Middle frontal gyrus (tissue), 1 donor: ENCODE measurements at regions not wholly inside any gene's neighbourhood (a gene's known extent, or its start where the extent isn't known, plus 50 kb on each side); places are given as distances from the start of the nearest gene placed in this dataset.

Experiments used
- DNase-seq: peaks from one replicate; pipeline ENCODE4 v3.0.0-alpha.2; 2015; ENCODE audit warnings: low spot score; ENCODE audit errors: extremely low spot score

- DNase-seq: no peak
These were observed 133.9 kb downstream of the SLITRK6 start for GRCh38 chr13:85665286-85665685.

- DNase-seq: no peak
These were observed 135.4 kb downstream of the SLITRK6 start for GRCh38 chr13:85663856-85664255.

- no peak for DNase-seq
These were observed 137.0 kb downstream of the SLITRK6 start for GRCh38 chr13:85662186-85662585.

- DNase-seq: no peak
These were observed 137.5 kb downstream of the SLITRK6 start for GRCh38 chr13:85661675-85662074.

GRCh38 chr13:85659493-85659892 is 139.7 kb downstream of the SLITRK6 start:
- no peak for DNase-seq

- DNase-seq: no peak
These were observed 141.3 kb downstream of the SLITRK6 start for GRCh38 chr13:85657942-85658341.

GRCh38 chr13:85655040-85655439 is 144.2 kb downstream of the SLITRK6 start:
- no peak for DNase-seq

- no peak for DNase-seq
These were observed 145.0 kb downstream of the SLITRK6 start for GRCh38 chr13:85654227-85654626.

- no peak for DNase-seq
These were observed 145.5 kb downstream of the SLITRK6 start for GRCh38 chr13:85653681-85654080.

- DNase-seq: no peak
These were observed 146.7 kb downstream of the SLITRK6 start for GRCh38 chr13:85652491-85652890.

- DNase-seq: no peak
These were observed 147.8 kb downstream of the SLITRK6 start for GRCh38 chr13:85651440-85651839.

- DNase-seq: no peak
These were observed 148.6 kb downstream of the SLITRK6 start for GRCh38 chr13:85650613-85651012.

- no peak for DNase-seq
These were observed 158.5 kb downstream of the SLITRK6 start for GRCh38 chr13:85640727-85641126.

GRCh38 chr13:85638815-85639393 is 160.3 kb downstream of the SLITRK6 start:
- no peak for DNase-seq

GRCh38 chr13:85638265-85638664 is 161.0 kb downstream of the SLITRK6 start:
- no peak for DNase-seq

GRCh38 chr13:85632526-85633195 is 166.6 kb downstream of the SLITRK6 start:
- no peak for DNase-seq

GRCh38 chr13:85631801-85632200 is 167.4 kb downstream of the SLITRK6 start:
- DNase-seq: no peak

- DNase-seq: no peak
These were observed 172.6 kb downstream of the SLITRK6 start for GRCh38 chr13:85626603-85627002.

- DNase-seq: no peak
These were observed 179.9 kb downstream of the SLITRK6 start for GRCh38 chr13:85619321-85619720.

- DNase-seq: no peak
These were observed 180.7 kb downstream of the SLITRK6 start for GRCh38 chr13:85618521-85618920.

GRCh38 chr13:85616275-85616674 is 182.9 kb downstream of the SLITRK6 start:
- DNase-seq: no peak

GRCh38 chr13:85615031-85615430 is 184.2 kb downstream of the SLITRK6 start:
- DNase-seq: no peak

- no peak for DNase-seq
These were observed 189.2 kb downstream of the SLITRK6 start for GRCh38 chr13:85610024-85610423.
